GM12891 (cell line): ENCODE measurements at regions not wholly inside any gene's neighbourhood (a gene's known extent, or its start where the extent isn't known, plus 50 kb on each side); places are given as distances from the start of the nearest gene placed in this dataset.
"Not testable (repeated sequence)": the region's sequence is repeated elsewhere in the genome, so short reads cannot be mapped to it uniquely, and the experiment has no call there.

Experiments
- DNase-seq: peaks from one replicate; pipeline ENCODE4 v3.0.0; 2011; ENCODE audit warnings: low spot score; ENCODE audit not compliant: insufficient read length
- FAIRE-seq: peaks from 2 replicates; lab custom pipeline; 2011; peaks lifted over from hg19 to GRCh38; lab: Jason Lieb, UNC
- PAX5 ChIP-seq: IDR thresholded peaks from 2 replicates; pipeline ENCODE4 v1.6.1; 2011; ENCODE audit warnings: low read length, moderate library complexity, mild to moderate bottlenecking; ENCODE audit not compliant: insufficient read depth, severe bottlenecking
- POLR2A ChIP-seq: IDR thresholded peaks from 2 replicates; pipeline ENCODE4 v1.6.1; 2011; ENCODE audit warnings: low read depth, low read length, control low read depth
- POLR2AphosphoS5 ChIP-seq: IDR thresholded peaks from 2 replicates; pipeline ENCODE4 v1.6.1; 2011; ENCODE audit warnings: low read depth, low read length, control low read depth
- POU2F2 ChIP-seq: IDR thresholded peaks from 2 replicates; pipeline ENCODE4 v1.6.1; 2011; ENCODE audit warnings: low read depth, mild to moderate bottlenecking, control low read depth, low read length, moderate library complexity
- SPI1 ChIP-seq: IDR thresholded peaks from 2 replicates; pipeline ENCODE4 v1.6.1; 2011; ENCODE audit warnings: low read depth, low read length, control low read depth
- TAF1 ChIP-seq: IDR thresholded peaks from 2 replicates; pipeline ENCODE4 v1.6.1; 2011; ENCODE audit warnings: low read depth, low read length, control low read depth

GRCh38 chr3:102348904-102349303 lies 85.9 kb upstream of the ZPLD1 start:
- no peak for FAIRE-seq

GRCh38 chr3:102353148-102353547 lies 81.7 kb upstream of the ZPLD1 start:
- FAIRE-seq, result no peak
- no peak for DNase-seq
- no peak for TF ChIP-seq POLR2AphosphoS5
- no peak for TF ChIP-seq POU2F2
- TF ChIP-seq POLR2A, result no peak
- TF ChIP-seq PAX5, result no peak
- no peak for TF ChIP-seq TAF1
- TF ChIP-seq SPI1, result no peak

More at GRCh38 chr3:102348904-102349303, 85.9 kb upstream of the ZPLD1 start:
- DNase-seq, result no peak
- TF ChIP-seq POU2F2, result no peak

- FAIRE-seq (no peak), DNase-seq (no peak)
- TF ChIP-seq POU2F2 (no peak), POLR2AphosphoS5 (no peak), PAX5 (no peak), SPI1 (no peak), TAF1 (no peak), POLR2A (no peak)
Measured at GRCh38 chr3:102353805-102354204, 81.0 kb upstream of the ZPLD1 start.

GRCh38 chr3:102354818-102355515 lies 79.8 kb upstream of the ZPLD1 start:
- TF ChIP-seq PAX5 (no peak), TAF1 (no peak), SPI1 (no peak), POU2F2 (no peak), POLR2A (no peak), POLR2AphosphoS5 (no peak)
- DNase-seq (no peak), FAIRE-seq (no peak)

- FAIRE-seq (no peak), DNase-seq (no peak)
- no peak for TF ChIP-seq SPI1
- no peak for TF ChIP-seq POLR2AphosphoS5
- no peak for TF ChIP-seq TAF1
- TF ChIP-seq POLR2A, result no peak
- TF ChIP-seq PAX5, result no peak
- TF ChIP-seq POU2F2, result no peak
Measured at GRCh38 chr3:102356506-102356905, 78.3 kb upstream of the ZPLD1 start.

GRCh38 chr3:102357313-102357712 lies 77.5 kb upstream of the ZPLD1 start:
- FAIRE-seq, DNase-seq: not testable (repeated sequence)

- TF ChIP-seq POU2F2 (no peak), POLR2AphosphoS5 (no peak), POLR2A (no peak), PAX5 (no peak), SPI1 (no peak), TAF1 (no peak)
- DNase-seq (no peak), FAIRE-seq (no peak)
Measured at GRCh38 chr3:102360183-102360860, 74.5 kb upstream of the ZPLD1 start.

- no peak for FAIRE-seq
- TF ChIP-seq POLR2A (no peak), PAX5 (no peak), TAF1 (no peak), POLR2AphosphoS5 (no peak), POU2F2 (no peak)
- no peak for DNase-seq
Measured at GRCh38 chr3:102361101-102361500, 73.7 kb upstream of the ZPLD1 start.

GRCh38 chr3:102366116-102366515 lies 68.7 kb upstream of the ZPLD1 start:
- not testable (repeated sequence) for DNase-seq, FAIRE-seq

GRCh38 chr3:102374863-102375634 lies 59.8 kb upstream of the ZPLD1 start:
- TF ChIP-seq TAF1 (no peak), POU2F2 (no peak), SPI1 (no peak)
- DNase-seq (no peak), FAIRE-seq (no peak)

- DNase-seq (no peak), FAIRE-seq (no peak)
- TF ChIP-seq POU2F2, result no peak
- TF ChIP-seq TAF1, result no peak
- no peak for TF ChIP-seq POLR2A
Measured at GRCh38 chr3:102378216-102378615, 56.6 kb upstream of the ZPLD1 start.

GRCh38 chr3:102382201-102382600 lies 52.6 kb upstream of the ZPLD1 start:
- not testable (repeated sequence) for FAIRE-seq, DNase-seq
